Urinary bladder (tissue), 3 donors: ENCODE measurements at regions not wholly inside any gene's neighbourhood (a gene's known extent, or its start where the extent isn't known, plus 50 kb on each side); places are given as distances from the start of the nearest gene placed in this dataset.

Experiments
- DNase-seq: peaks from one replicate; pipeline ENCODE4 v3.0.0-alpha.2; 2015; ENCODE audit errors: extremely low spot score
- H3K27ac ChIP-seq: one replicate; pipeline ENCODE4 v1.5.1; 2013; ENCODE audit warnings: low read depth, mild to moderate bottlenecking, moderate library complexity
- H3K36me3 ChIP-seq: one replicate; pipeline ENCODE4 v1.6.1; 2013; ENCODE audit warnings: mild to moderate bottlenecking, moderate library complexity; ENCODE audit not compliant: insufficient read depth
- H3K4me1 ChIP-seq: one replicate; pipeline ENCODE4 v1.6.1; 2013; ENCODE audit warnings: mild to moderate bottlenecking, moderate library complexity; ENCODE audit not compliant: insufficient read depth
- H3K4me3 ChIP-seq: one replicate; pipeline ENCODE4 v1.5.1; 2013; ENCODE audit warnings: low read depth, low read length
- WGBS: extraction: QIAGEN DNeasy Blood & Tissue Kit; methylation state at CpG from one replicate; pipeline ENCODE4 v1.1.7; 2013; 5-methylcytosine and 5-hydroxymethylcytosine counted together
- donor health status: healthy with polysubstance abuse.
- donor health status: healthy.

- DNase-seq: no peak
- H3K4me3 ChIP-seq: no peak overlapping the region
- 78% methylated on average over 3 of the region's 3 CpGs for WGBS
- H3K36me3 ChIP-seq: no peaks in the 10 kb centered on the region
- peaks cover 4% of the 10 kb centered on the region for H3K4me1 ChIP-seq
- H3K27ac ChIP-seq: no peak overlapping the region
Measured at GRCh38 chr17:72433797-72434196, 313.0 kb downstream of the SOX9 start.

GRCh38 chr17:72434581-72434980 is 313.8 kb downstream of the SOX9 start:
- Histone ChIP-seq H3K27ac (no peak overlapping the region), H3K4me3 (no peak overlapping the region), H3K36me3 (no peaks in the 10 kb centered on the region), H3K4me1 (peaks cover 4% of the 10 kb centered on the region)
- no peak for DNase-seq

DNA sequence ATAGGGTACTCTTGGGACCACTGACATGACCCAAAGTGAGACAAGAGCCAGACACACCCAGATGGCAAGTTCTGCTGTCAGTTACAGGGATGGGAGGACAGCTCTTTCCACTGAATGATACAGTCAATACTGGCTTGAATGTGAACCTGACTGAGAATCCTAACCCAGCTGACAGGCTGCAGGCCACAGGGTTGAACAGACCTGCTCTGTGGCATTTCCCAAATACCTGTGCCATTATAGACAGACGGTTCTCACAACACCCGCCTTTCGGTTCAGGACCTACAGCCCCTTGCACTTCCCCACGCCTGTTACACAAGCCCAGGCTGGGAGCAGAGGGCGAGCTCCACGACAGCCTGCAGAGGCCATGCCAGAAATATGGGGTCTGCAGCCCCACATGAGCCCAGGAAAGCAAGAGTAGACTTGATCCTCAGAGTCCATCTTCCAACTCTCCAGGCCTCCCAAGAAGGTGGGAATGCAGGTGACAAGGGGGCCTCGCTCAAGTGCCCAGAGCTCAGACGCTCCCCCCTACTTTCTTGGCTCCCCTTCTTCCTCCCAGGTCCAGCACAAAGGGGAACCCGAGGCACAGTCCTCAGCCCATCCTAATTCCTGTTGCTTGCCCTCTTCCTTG is 314.3 kb downstream of the SOX9 start:
- 89% methylated on average over 9 of the region's 9 CpGs for WGBS
- no peak for DNase-seq

DNA sequence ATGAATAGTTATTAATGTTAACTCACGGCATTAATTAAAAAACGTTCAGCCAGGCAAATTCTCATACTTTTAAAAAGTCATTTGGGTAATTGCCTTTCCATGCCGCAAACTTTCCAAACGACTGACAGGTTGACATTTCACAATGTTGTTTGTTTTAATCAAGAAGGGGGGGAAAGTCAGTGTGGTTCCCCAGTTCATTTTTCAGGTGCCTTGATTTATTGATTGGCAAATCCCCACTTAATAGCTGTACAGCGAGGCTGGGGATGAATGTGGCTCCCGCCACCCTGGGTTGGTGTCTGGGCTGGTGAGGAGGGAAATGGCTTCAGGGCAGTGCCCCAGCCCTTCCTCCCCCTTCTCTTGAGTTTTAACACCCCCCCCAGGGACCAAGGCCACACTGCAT is 318.0 kb downstream of the SOX9 start:
- no peak for DNase-seq
- Histone ChIP-seq H3K36me3 (no peaks in the 10 kb centered on the region), H3K4me1 (peaks cover 1% of the 10 kb centered on the region), H3K4me3 (no peak overlapping the region), H3K27ac (no peak overlapping the region)
- 85% methylated on average over 6 of the region's 6 CpGs for WGBS

More for the DNA sequence above, 314.3 kb downstream of the SOX9 start:
- Histone ChIP-seq H3K4me1 (peaks cover 4% of the 10 kb centered on the region), H3K36me3 (no peaks in the 10 kb centered on the region), H3K4me3 (no peak overlapping the region), H3K27ac (no peak overlapping the region)

- Histone ChIP-seq H3K4me3 (no peak overlapping the region), H3K36me3 (no peaks in the 10 kb centered on the region), H3K4me1 (no peaks in the 10 kb centered on the region), H3K27ac (no peak overlapping the region)
- WGBS: 81% methylated on average over 12 of the region's 12 CpGs
- DNase-seq: no peak
Measured at GRCh38 chr17:72439893-72440502, 319.2 kb downstream of the SOX9 start.

GRCh38 chr17:72440961-72441360 is 320.1 kb downstream of the SOX9 start:
- Histone ChIP-seq H3K4me3 (no peak overlapping the region), H3K27ac (no peak overlapping the region), H3K4me1 (no peaks in the 10 kb centered on the region), H3K36me3 (no peaks in the 10 kb centered on the region)
- 85% methylated on average over 6 of the region's 6 CpGs for WGBS
- no peak for DNase-seq

- 91% methylated on average over 4 of the region's 4 CpGs for WGBS
- DNase-seq: no peak
- H3K4me1 ChIP-seq: no peaks in the 10 kb centered on the region
Measured at GRCh38 chr17:72441909-72442308, 321.1 kb downstream of the SOX9 start.

GRCh38 chr17:72444517-72445054 is 323.8 kb downstream of the SOX9 start:
- no peak for DNase-seq
- no peaks in the 10 kb centered on the region for H3K4me1 ChIP-seq
- H3K27ac ChIP-seq: no peak overlapping the region
- no peak overlapping the region for H3K4me3 ChIP-seq
- WGBS: 79% methylated on average over 9 of the region's 9 CpGs
- H3K36me3 ChIP-seq: no peaks in the 10 kb centered on the region

More at GRCh38 chr17:72441909-72442308, 321.1 kb downstream of the SOX9 start:
- Histone ChIP-seq H3K4me3 (no peak overlapping the region), H3K36me3 (no peaks in the 10 kb centered on the region), H3K27ac (no peak overlapping the region)

DNA sequence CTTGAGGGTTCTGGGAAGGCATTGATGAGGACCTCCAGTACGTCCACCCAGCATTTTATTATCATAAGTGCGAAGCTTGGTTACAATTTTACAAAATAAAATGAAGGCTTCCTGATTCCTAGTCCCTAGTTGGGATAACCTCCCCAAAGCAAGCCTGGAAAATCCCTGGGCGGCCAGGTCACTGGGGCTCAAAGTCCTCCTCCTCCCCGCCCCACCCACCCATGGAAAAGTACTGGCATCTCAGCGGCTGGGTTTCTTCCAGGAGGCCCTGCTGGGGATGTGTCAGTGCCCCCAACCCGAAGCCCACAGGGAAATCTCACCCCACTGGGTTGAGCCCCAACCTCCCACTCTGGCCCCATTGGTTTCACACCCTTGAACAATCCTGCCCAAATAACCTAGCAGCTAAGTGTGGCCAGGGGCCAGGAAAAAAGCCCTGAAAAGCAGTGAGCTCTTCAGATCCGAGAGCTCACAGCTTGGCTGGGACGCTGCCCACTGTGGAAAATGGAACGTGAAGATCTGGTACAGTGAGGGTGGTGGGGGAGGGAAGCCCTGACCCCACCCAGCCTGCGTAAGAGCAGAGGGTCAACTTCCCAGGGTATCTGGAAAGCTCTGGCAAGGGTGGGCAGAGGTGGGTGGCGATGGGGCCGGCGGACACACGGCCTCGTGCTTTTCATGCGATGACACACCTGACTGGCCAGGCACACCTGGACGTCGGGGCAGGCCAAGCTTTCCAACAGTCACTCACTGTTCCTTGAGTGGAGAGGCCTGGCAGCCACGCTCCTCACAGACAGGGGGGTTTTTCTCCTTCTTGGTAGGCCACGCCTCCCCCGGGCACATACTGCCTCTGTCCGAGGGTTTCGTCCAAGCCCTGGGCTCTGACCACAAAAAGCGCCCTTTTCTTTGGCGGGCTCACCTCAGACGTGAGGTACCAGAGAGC is 324.5 kb downstream of the SOX9 start:
- WGBS: 91% methylated on average over 26 of the region's 26 CpGs
- Histone ChIP-seq H3K27ac (no peak overlapping the region), H3K4me1 (no peaks in the 10 kb centered on the region), H3K4me3 (no peak overlapping the region), H3K36me3 (no peaks in the 10 kb centered on the region)
- DNase-seq: no peak

DNA sequence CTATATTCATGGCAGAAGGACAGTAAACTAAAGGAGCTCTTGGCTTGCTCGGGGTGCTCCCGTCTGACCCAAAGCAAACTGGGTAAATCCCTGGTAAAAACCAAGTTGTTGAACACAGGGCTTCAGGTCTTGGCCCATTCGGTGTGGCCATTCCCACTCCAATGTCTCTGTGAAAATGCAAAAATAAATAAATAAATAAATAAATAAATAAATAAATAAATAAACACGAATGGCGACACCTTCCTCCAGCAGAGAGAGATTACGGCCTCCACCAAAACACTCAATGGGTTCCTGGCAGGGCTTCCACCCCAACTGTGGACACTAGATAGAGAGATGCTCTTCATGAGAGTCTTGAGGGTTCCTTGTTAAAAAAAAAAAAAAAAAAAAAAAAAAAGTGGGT is 325.3 kb downstream of the SOX9 start:
- no peaks in the 10 kb centered on the region for H3K4me1 ChIP-seq
- H3K36me3 ChIP-seq: no peaks in the 10 kb centered on the region
- no peak for DNase-seq
- H3K27ac ChIP-seq: no peak overlapping the region
- 92% methylated on average over 6 of the region's 6 CpGs for WGBS
- H3K4me3 ChIP-seq: no peak overlapping the region

GRCh38 chr17:72446525-72447250 is 325.9 kb downstream of the SOX9 start:
- 47% methylated on average over 17 of the region's 17 CpGs for WGBS
- Histone ChIP-seq H3K27ac (no peak overlapping the region), H3K36me3 (no peaks in the 10 kb centered on the region), H3K4me3 (no peak overlapping the region), H3K4me1 (peaks cover 1% of the 10 kb centered on the region)
- DNase-seq: no peak

- Histone ChIP-seq H3K36me3 (no peaks in the 10 kb centered on the region), H3K4me1 (peaks cover 1% of the 10 kb centered on the region), H3K4me3 (no peak overlapping the region), H3K27ac (no peak overlapping the region)
- 83% methylated on average over 3 of the region's 3 CpGs for WGBS
- DNase-seq: no peak
Measured at GRCh38 chr17:72447251-72447640, 326.4 kb downstream of the SOX9 start.

DNA sequence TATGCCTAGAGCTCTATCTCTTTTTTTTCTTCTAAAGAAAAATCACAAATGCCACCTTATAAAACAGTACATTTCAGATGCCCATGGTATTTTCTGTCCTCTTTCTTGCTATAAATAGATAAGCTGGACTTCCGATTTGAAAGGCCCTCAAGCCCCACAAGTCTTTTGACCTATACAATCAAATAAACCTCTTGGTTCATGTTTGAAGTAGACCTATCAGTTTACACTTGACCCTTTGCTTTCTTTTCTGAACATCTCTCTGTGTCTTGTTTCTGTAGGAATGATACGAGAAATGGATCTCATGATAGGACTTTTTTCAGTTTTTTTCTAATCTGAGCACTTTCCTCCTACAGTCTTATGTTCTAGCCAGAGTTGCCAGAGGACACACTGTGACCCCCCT is 327.2 kb downstream of the SOX9 start:
- WGBS: 73% methylated on average over 2 of the region's 2 CpGs

More for the DNA sequence above, 327.2 kb downstream of the SOX9 start:
- H3K4me3 ChIP-seq: no peak overlapping the region
- H3K27ac ChIP-seq: no peak overlapping the region
- no peak for DNase-seq
- no peaks in the 10 kb centered on the region for H3K36me3 ChIP-seq
- peaks cover 1% of the 10 kb centered on the region for H3K4me1 ChIP-seq
